WTC11 (cell line): ENCODE measurements at regions not wholly inside any gene's neighbourhood (a gene's known extent, or its start where the extent isn't known, plus 50 kb on each side); places are given as distances from the start of the nearest gene placed in this dataset.

Source experiments
- ATAC-seq: fragments of 200-7000 bp; cut with Tn5 transposase; 2 replicates; pipeline ENCODE4 v1.10.0; 2021; ENCODE audit warnings: mild to moderate bottlenecking, moderate library complexity
- CTCF ChIA-PET: fragments of 300-600 bp; sonication (Branson Sonifier 250); formaldehyde crosslinking; loops from one replicate; lab custom pipeline; 2021; ENCODE audit warnings: antibody characterized with exemption; lab: Charles Lee
- POLR2A ChIA-PET: fragments of 350-600 bp; sonication (Branson Sonifier 250); formaldehyde crosslinking; loops from one replicate; lab custom pipeline; 2021; ENCODE audit warnings: antibody characterized with exemption; lab: Charles Lee
- DNase-seq: peaks from one replicate; pipeline ENCODE4 v3.0.0; 2021; ENCODE audit warnings: low spot score
- H3K27ac Mint-ChIP-seq: 2 replicates; pipeline ENCODE4 v1.8.0; 2021; ENCODE audit warnings: mixed read lengths
- H3K27me3 Mint-ChIP-seq: 2 replicates; pipeline ENCODE4 v1.8.0; 2021; ENCODE audit warnings: low read depth, mild to moderate bottlenecking, moderate library complexity, mixed read lengths
- H3K36me3 Mint-ChIP-seq: 2 replicates; pipeline ENCODE4 v1.8.0; 2021; ENCODE audit warnings: mixed read lengths
- H3K4me1 Mint-ChIP-seq: 2 replicates; pipeline ENCODE4 v1.8.0; 2022; ENCODE audit warnings: mixed read lengths
- H3K4me3 Mint-ChIP-seq: 2 replicates; pipeline ENCODE4 v1.8.0; 2021; ENCODE audit warnings: mild to moderate bottlenecking, moderate library complexity, mixed read lengths
- H3K9me3 Mint-ChIP-seq: 2 replicates; pipeline ENCODE4 v1.8.0; 2021; ENCODE audit warnings: mixed read lengths
- CBFB ChIP-seq: sonication (generic); formaldehyde crosslinking; IDR thresholded peaks from 2 replicates; pipeline ENCODE4 v1.8.1; 2022; ENCODE audit warnings: mild to moderate bottlenecking, low read depth, missing genetic modification reagents
- ESRRA ChIP-seq: sonication (generic); formaldehyde crosslinking; IDR thresholded peaks from 2 replicates; pipeline ENCODE4 v1.8.1; 2022; ENCODE audit warnings: mild to moderate bottlenecking, missing genetic modification reagents, borderline replicate concordance
- GRHL2 ChIP-seq: fragments of 250-450 bp; sonication (Bioruptor Pico); IDR thresholded peaks from 2 replicates; pipeline ENCODE4 v1.8.0; 2022; ENCODE audit warnings: mild to moderate bottlenecking, moderate library complexity; ENCODE audit not compliant: insufficient replicate concordance, severe bottlenecking
- GTF2I ChIP-seq: fragments of 250-450 bp; sonication (Bioruptor Pico); conservative IDR thresholded peaks from 2 replicates; pipeline ENCODE4 v1.4.0; 2021; ENCODE audit warnings: mild to moderate bottlenecking
- HMGA2 ChIP-seq: fragments of 250-450 bp; sonication (Bioruptor Pico); IDR thresholded peaks from 2 replicates; pipeline ENCODE4 v1.4.0; 2021; ENCODE audit warnings: mild to moderate bottlenecking, moderate library complexity
- JUN ChIP-seq: sonication (generic); formaldehyde crosslinking; IDR thresholded peaks from 2 replicates; pipeline ENCODE4 v1.8.0; 2023; ENCODE audit warnings: mild to moderate bottlenecking, missing genetic modification reagents
- NR1H2 ChIP-seq: sonication (generic); formaldehyde crosslinking; IDR thresholded peaks from 2 replicates; pipeline ENCODE4 v1.9.0; 2021; ENCODE audit warnings: mild to moderate bottlenecking, moderate library complexity, missing genetic modification reagents
- NR2C2 ChIP-seq: sonication (generic); formaldehyde crosslinking; IDR thresholded peaks from 2 replicates; pipeline ENCODE4 v1.8.0; 2022; ENCODE audit warnings: mild to moderate bottlenecking, missing genetic modification reagents
- PRRX2 ChIP-seq: fragments of 250-450 bp; sonication (Bioruptor Pico); IDR thresholded peaks from 2 replicates; pipeline ENCODE4 v1.8.0; 2021; ENCODE audit warnings: mild to moderate bottlenecking
- SP1 ChIP-seq: sonication (generic); formaldehyde crosslinking; conservative IDR thresholded peaks from 2 replicates; pipeline ENCODE4 v1.8.1; 2022; ENCODE audit warnings: missing genetic modification reagents
- TEAD4 ChIP-seq: sonication (generic); formaldehyde crosslinking; IDR thresholded peaks from 2 replicates; pipeline ENCODE4 v1.8.0; 2022; ENCODE audit warnings: mild to moderate bottlenecking, missing genetic modification reagents
- TP53 ChIP-seq: sonication (generic); formaldehyde crosslinking; IDR thresholded peaks from 2 replicates; pipeline ENCODE4 v1.8.1; 2023; ENCODE audit warnings: mild to moderate bottlenecking, missing genetic modification reagents
- ZBTB21 ChIP-seq: sonication (generic); formaldehyde crosslinking; IDR thresholded peaks from 2 replicates; pipeline ENCODE4 v1.8.1; 2023; ENCODE audit warnings: mild to moderate bottlenecking, missing genetic modification reagents, borderline replicate concordance
- ZNF396 ChIP-seq: fragments of 250-450 bp; sonication (Bioruptor Pico); IDR thresholded peaks from 2 replicates; pipeline ENCODE4 v1.8.0; 2021; ENCODE audit warnings: mild to moderate bottlenecking, moderate library complexity, borderline replicate concordance
- ZNF423 ChIP-seq: fragments of 250-450 bp; sonication (Bioruptor Pico); IDR thresholded peaks from 2 replicates; pipeline ENCODE4 v2.1.2; 2022; ENCODE audit warnings: mild to moderate bottlenecking, moderate library complexity
- TF ChIP-seq, protein P1 (sequence below): sonication (generic); formaldehyde crosslinking; IDR thresholded peaks from 2 replicates; pipeline ENCODE4 v1.8.1; 2023; ENCODE audit warnings: mild to moderate bottlenecking, missing genetic modification reagents, moderate library complexity
- TF ChIP-seq, protein P2 (sequence below): sonication (generic); formaldehyde crosslinking; IDR thresholded peaks from 2 replicates; pipeline ENCODE4 v1.8.1; 2023; ENCODE audit warnings: mild to moderate bottlenecking, missing genetic modification reagents
- TF ChIP-seq, protein P3 (sequence below): sonication (generic); formaldehyde crosslinking; conservative IDR thresholded peaks from 2 replicates; pipeline ENCODE4 v1.8.1; 2022; ENCODE audit warnings: mild to moderate bottlenecking, missing genetic modification reagents
- TF ChIP-seq, protein P4 (sequence below): sonication (generic); formaldehyde crosslinking; IDR thresholded peaks from 2 replicates; pipeline ENCODE4 v1.8.1; 2022; ENCODE audit warnings: mild to moderate bottlenecking, moderate library complexity, missing genetic modification reagents
- TF ChIP-seq, protein P5 (sequence below): sonication (generic); formaldehyde crosslinking; IDR thresholded peaks from 2 replicates; pipeline ENCODE4 v1.8.0; 2023; ENCODE audit warnings: missing genetic modification reagents
- TF ChIP-seq, protein P6 (sequence below): fragments of 250-450 bp; sonication (Bioruptor Pico); IDR thresholded peaks from 2 replicates; pipeline ENCODE4 v1.9.0; 2021; ENCODE audit warnings: moderate library complexity, mild to moderate bottlenecking, inconsistent platforms, borderline replicate concordance
- TF ChIP-seq, protein P7 (sequence below): sonication (generic); formaldehyde crosslinking; IDR thresholded peaks from 2 replicates; pipeline ENCODE4 v1.8.1; 2022; ENCODE audit warnings: missing genetic modification reagents, borderline replicate concordance
- TF ChIP-seq, protein P8 (sequence below): sonication (generic); formaldehyde crosslinking; IDR thresholded peaks from 2 replicates; pipeline ENCODE4 v1.8.1; 2023; ENCODE audit warnings: mild to moderate bottlenecking, missing genetic modification reagents, moderate library complexity
- TF ChIP-seq, protein P9 (sequence below): fragments of 250-450 bp; sonication (Bioruptor Pico); IDR thresholded peaks from 2 replicates; pipeline ENCODE4 v1.9.0; 2021; ENCODE audit warnings: mild to moderate bottlenecking, borderline replicate concordance

DNA sequence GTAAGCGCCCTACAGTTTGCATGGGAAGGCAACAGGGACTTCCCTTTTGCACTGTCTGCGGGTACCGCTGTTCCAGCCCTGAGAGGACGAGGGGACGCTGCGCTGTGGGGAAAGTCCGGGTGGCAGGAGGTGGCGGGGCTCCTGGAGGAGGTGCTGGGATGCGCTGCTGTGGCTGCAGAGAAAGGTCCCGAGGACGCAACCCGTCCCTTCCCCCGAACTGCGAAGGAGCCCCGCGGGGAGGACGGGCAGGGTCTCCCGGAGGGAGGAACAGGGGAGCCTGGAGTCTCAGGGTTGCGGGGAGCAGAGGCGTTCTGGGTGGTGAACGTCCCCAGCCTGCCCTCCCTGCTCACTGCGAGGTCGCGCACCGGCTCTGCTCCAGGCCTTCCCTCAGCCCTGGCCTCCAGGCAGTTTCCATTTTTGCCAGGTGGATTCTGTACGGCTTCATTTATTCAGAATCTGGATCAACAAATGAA, 91.6 kb downstream of the CXCL12 start:
- peak; percentile 41 for DNase-seq
- POLR2A ChIA-PET = no interaction called here
- CTCF ChIA-PET = interaction anchor here (1.6 kb wide), 1 partner anchor 94 kb away, joined by 5 read pairs; no protein-coding TSS in a partner anchor
- H3K27ac Mint-ChIP-seq = no peak overlapping the region
- no peak overlapping the region for H3K4me3 Mint-ChIP-seq
- peaks cover 23% of the 10 kb centered on the region for H3K4me1 Mint-ChIP-seq
- no peaks in the 10 kb centered on the region for H3K36me3 Mint-ChIP-seq
- H3K27me3 Mint-ChIP-seq = peaks cover 5% of the 10 kb centered on the region
- ATAC-seq = peak; percentile 49
- H3K9me3 Mint-ChIP-seq = no peaks in the 10 kb centered on the region
- TF ChIP-seq NR1H2 (CRISPR knock-in tag) (no peak), SP1 (CRISPR knock-in tag) (no peak), NR2C2 (CRISPR knock-in tag) (no peak), TP53 (CRISPR knock-in tag) (no peak), ZNF423 (CRISPR knock-in tag) (no peak), GTF2I (no peak), HMGA2 (CRISPR knock-in tag) (no peak), CBFB (no peak), GRHL2 (no peak), ZBTB21 (CRISPR knock-in tag) (no peak)
- TF ChIP-seq, protein P1, sequence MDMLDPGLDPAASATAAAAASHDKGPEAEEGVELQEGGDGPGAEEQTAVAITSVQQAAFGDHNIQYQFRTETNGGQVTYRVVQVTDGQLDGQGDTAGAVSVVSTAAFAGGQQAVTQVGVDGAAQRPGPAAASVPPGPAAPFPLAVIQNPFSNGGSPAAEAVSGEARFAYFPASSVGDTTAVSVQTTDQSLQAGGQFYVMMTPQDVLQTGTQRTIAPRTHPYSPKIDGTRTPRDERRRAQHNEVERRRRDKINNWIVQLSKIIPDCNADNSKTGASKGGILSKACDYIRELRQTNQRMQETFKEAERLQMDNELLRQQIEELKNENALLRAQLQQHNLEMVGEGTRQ = no peak
- TF ChIP-seq, protein P2, sequence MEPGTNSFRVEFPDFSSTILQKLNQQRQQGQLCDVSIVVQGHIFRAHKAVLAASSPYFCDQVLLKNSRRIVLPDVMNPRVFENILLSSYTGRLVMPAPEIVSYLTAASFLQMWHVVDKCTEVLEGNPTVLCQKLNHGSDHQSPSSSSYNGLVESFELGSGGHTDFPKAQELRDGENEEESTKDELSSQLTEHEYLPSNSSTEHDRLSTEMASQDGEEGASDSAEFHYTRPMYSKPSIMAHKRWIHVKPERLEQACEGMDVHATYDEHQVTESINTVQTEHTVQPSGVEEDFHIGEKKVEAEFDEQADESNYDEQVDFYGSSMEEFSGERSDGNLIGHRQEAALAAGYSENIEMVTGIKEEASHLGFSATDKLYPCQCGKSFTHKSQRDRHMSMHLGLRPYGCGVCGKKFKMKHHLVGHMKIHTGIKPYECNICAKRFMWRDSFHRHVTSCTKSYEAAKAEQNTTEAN (CRISPR knock-in tag) = no peak

DNA sequence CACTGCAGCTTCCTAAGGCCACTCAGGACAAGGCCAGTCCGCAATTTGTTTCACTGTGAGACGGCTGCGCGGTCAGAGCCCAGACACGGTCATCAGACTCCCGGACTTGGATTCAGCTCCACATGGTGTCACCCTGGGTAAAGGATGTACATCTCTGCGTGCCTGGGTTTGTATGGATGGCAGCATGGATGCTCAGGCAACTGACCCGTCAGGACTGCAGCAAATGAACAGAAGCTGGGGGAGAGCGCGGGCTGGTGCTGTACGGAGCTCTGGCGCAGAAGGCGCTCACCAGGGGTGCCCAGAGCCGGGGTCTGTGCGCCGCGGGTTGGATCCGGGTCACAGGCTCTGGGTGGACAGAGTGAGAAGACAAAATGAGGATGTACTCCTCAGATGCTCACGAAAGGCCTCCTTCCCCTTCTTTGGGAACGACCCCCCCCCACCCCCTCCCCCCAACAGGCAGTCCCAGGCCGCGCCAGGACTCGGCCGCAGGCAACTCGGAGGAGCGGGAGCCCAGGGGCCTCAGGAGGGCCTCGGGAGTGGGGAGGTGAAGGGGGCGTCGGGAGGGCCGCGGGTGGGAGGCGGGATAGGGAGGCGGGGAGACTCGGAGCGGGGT, 92.4 kb downstream of the CXCL12 start:
- H3K36me3 Mint-ChIP-seq = no peaks in the 10 kb centered on the region
- no peak overlapping the region for H3K27ac Mint-ChIP-seq
- peak overlapping the region; percentile 73 for H3K4me3 Mint-ChIP-seq
- CTCF ChIA-PET = interaction anchor here (1.0 to 1.6 kb wide), 3 partner anchors 58 to 603 kb away, joined by 3 to 5 read pairs (median 4); no protein-coding TSS in a partner anchor
- ATAC-seq (peak; percentile 67), DNase-seq (peak; percentile 40)
- POLR2A ChIA-PET = interaction anchor here (0.8 to 1.9 kb wide), 2 partner anchors 12 to 24 kb away, joined by 3 to 4 read pairs; no protein-coding TSS in a partner anchor
- H3K4me1 Mint-ChIP-seq = peaks cover 21% of the 10 kb centered on the region
- no peaks in the 10 kb centered on the region for H3K9me3 Mint-ChIP-seq
- H3K27me3 Mint-ChIP-seq = peaks cover 5% of the 10 kb centered on the region
- TF ChIP-seq TEAD4 (CRISPR knock-in tag) = no peak
- TF ChIP-seq PRRX2 (CRISPR knock-in tag) = no peak
- TF ChIP-seq, protein P3, sequence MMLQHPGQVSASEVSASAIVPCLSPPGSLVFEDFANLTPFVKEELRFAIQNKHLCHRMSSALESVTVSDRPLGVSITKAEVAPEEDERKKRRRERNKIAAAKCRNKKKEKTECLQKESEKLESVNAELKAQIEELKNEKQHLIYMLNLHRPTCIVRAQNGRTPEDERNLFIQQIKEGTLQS (CRISPR knock-in tag) = no peak
- TF ChIP-seq, protein P4, sequence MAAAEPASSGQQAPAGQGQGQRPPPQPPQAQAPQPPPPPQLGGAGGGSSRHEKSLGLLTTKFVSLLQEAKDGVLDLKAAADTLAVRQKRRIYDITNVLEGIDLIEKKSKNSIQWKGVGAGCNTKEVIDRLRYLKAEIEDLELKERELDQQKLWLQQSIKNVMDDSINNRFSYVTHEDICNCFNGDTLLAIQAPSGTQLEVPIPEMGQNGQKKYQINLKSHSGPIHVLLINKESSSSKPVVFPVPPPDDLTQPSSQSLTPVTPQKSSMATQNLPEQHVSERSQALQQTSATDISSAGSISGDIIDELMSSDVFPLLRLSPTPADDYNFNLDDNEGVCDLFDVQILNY (CRISPR knock-in tag) = no peak
- TF ChIP-seq ZNF396 (CRISPR knock-in tag) = no peak
- no peak for TF ChIP-seq ZBTB21 (CRISPR knock-in tag)
- TF ChIP-seq, protein P5, sequence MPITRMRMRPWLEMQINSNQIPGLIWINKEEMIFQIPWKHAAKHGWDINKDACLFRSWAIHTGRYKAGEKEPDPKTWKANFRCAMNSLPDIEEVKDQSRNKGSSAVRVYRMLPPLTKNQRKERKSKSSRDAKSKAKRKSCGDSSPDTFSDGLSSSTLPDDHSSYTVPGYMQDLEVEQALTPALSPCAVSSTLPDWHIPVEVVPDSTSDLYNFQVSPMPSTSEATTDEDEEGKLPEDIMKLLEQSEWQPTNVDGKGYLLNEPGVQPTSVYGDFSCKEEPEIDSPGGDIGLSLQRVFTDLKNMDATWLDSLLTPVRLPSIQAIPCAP (CRISPR knock-in tag) = no peak
- TF ChIP-seq, protein P6, sequence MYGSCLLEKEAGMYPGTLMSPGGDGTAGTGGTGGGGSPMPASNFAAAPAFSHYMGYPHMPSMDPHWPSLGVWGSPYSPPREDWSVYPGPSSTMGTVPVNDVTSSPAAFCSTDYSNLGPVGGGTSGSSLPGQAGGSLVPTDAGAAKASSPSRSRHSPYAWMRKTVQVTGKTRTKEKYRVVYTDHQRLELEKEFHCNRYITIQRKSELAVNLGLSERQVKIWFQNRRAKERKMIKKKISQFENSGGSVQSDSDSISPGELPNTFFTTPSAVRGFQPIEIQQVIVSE (CRISPR knock-in tag) = no peak
- TF ChIP-seq, protein P7, sequence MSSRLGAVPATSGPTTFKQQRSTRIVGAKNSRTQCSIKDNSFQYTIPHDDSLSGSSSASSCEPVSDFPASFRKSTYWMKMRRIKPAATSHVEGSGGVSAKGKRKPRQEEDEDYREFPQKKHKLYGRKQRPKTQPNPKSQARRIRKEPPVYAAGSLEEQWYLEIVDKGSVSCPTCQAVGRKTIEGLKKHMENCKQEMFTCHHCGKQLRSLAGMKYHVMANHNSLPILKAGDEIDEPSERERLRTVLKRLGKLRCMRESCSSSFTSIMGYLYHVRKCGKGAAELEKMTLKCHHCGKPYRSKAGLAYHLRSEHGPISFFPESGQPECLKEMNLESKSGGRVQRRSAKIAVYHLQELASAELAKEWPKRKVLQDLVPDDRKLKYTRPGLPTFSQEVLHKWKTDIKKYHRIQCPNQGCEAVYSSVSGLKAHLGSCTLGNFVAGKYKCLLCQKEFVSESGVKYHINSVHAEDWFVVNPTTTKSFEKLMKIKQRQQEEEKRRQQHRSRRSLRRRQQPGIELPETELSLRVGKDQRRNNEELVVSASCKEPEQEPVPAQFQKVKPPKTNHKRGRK (CRISPR knock-in tag) = no peak
- TF ChIP-seq, protein P8, sequence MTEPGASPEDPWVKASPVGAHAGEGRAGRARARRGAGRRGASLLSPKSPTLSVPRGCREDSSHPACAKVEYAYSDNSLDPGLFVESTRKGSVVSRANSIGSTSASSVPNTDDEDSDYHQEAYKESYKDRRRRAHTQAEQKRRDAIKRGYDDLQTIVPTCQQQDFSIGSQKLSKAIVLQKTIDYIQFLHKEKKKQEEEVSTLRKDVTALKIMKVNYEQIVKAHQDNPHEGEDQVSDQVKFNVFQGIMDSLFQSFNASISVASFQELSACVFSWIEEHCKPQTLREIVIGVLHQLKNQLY (CRISPR knock-in tag) = no peak
- TF ChIP-seq ESRRA (CRISPR knock-in tag) = no peak
- TF ChIP-seq JUN (CRISPR knock-in tag) = no peak
- TF ChIP-seq TP53 (CRISPR knock-in tag) = no peak
- TF ChIP-seq, protein P9, sequence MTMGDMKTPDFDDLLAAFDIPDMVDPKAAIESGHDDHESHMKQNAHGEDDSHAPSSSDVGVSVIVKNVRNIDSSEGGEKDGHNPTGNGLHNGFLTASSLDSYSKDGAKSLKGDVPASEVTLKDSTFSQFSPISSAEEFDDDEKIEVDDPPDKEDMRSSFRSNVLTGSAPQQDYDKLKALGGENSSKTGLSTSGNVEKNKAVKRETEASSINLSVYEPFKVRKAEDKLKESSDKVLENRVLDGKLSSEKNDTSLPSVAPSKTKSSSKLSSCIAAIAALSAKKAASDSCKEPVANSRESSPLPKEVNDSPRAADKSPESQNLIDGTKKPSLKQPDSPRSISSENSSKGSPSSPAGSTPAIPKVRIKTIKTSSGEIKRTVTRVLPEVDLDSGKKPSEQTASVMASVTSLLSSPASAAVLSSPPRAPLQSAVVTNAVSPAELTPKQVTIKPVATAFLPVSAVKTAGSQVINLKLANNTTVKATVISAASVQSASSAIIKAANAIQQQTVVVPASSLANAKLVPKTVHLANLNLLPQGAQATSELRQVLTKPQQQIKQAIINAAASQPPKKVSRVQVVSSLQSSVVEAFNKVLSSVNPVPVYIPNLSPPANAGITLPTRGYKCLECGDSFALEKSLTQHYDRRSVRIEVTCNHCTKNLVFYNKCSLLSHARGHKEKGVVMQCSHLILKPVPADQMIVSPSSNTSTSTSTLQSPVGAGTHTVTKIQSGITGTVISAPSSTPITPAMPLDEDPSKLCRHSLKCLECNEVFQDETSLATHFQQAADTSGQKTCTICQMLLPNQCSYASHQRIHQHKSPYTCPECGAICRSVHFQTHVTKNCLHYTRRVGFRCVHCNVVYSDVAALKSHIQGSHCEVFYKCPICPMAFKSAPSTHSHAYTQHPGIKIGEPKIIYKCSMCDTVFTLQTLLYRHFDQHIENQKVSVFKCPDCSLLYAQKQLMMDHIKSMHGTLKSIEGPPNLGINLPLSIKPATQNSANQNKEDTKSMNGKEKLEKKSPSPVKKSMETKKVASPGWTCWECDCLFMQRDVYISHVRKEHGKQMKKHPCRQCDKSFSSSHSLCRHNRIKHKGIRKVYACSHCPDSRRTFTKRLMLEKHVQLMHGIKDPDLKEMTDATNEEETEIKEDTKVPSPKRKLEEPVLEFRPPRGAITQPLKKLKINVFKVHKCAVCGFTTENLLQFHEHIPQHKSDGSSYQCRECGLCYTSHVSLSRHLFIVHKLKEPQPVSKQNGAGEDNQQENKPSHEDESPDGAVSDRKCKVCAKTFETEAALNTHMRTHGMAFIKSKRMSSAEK (CRISPR knock-in tag) = no peak
